ENCODE measurements at regions not wholly inside any gene's neighbourhood (a gene's known extent, or its start where the extent isn't known, plus 50 kb on each side); places are given as distances from the start of the nearest gene placed in this dataset.

- H3K4me3 ChIP-seq (ENCODE audit: low read depth, low read length): no peak overlapping the region
- TF ChIP-seq CTCF (IDR thresholded peaks at IDR 0.05; ENCODE audit: control insufficient read depth, extremely low read depth, insufficient read depth): no peak
- no peak for DNase-seq (ENCODE audit: low read depth)
Observed at GRCh38 chr7:25789701-25790640, 362.0 kb upstream of the NFE2L3 start.

GRCh38 chr7:25790963-25791362 lies 361.0 kb upstream of the NFE2L3 start:
- H3K4me3 ChIP-seq (ENCODE audit: low read depth, low read length): no peak overlapping the region
- no peak for TF ChIP-seq CTCF (IDR thresholded peaks at IDR 0.05; ENCODE audit: control insufficient read depth, extremely low read depth, insufficient read depth)
- no peak for DNase-seq (ENCODE audit: low read depth)

- no peak overlapping the region for H3K4me3 ChIP-seq (ENCODE audit: low read depth, low read length)
- TF ChIP-seq CTCF (IDR thresholded peaks at IDR 0.05; ENCODE audit: control insufficient read depth, extremely low read depth, insufficient read depth): no peak
- DNase-seq (ENCODE audit: low read depth): no peak
Observed at GRCh38 chr7:25792586-25792985, 359.4 kb upstream of the NFE2L3 start.

- TF ChIP-seq CTCF (IDR thresholded peaks at IDR 0.05; ENCODE audit: control insufficient read depth, extremely low read depth, insufficient read depth): no peak
- no peak overlapping the region for H3K4me3 ChIP-seq (ENCODE audit: low read depth, low read length)
- no peak for DNase-seq (ENCODE audit: low read depth)
Observed at GRCh38 chr7:25795824-25796235, 356.2 kb upstream of the NFE2L3 start.

- DNase-seq (ENCODE audit: low read depth): no peak
- no peak overlapping the region for H3K4me3 ChIP-seq (ENCODE audit: low read depth, low read length)
- TF ChIP-seq CTCF (IDR thresholded peaks at IDR 0.05; ENCODE audit: control insufficient read depth, extremely low read depth, insufficient read depth): no peak
Observed at GRCh38 chr7:25798344-25798743, 353.7 kb upstream of the NFE2L3 start.

- no peak for TF ChIP-seq CTCF (IDR thresholded peaks at IDR 0.05; ENCODE audit: control insufficient read depth, extremely low read depth, insufficient read depth)
- DNase-seq (ENCODE audit: low read depth): no peak
- H3K4me3 ChIP-seq (ENCODE audit: low read depth, low read length): no peak overlapping the region
Observed at GRCh38 chr7:25801214-25801613, 350.8 kb upstream of the NFE2L3 start.

GRCh38 chr7:25802057-25802456 lies 349.9 kb upstream of the NFE2L3 start:
- no peak for DNase-seq (ENCODE audit: low read depth)
- no peak for TF ChIP-seq CTCF (IDR thresholded peaks at IDR 0.05; ENCODE audit: control insufficient read depth, extremely low read depth, insufficient read depth)
- H3K4me3 ChIP-seq (ENCODE audit: low read depth, low read length): no peak overlapping the region

All from LNCaP clone FGC (cell line).